ENCODE measurements at regions not wholly inside any gene's neighbourhood (a gene's known extent, or its start where the extent isn't known, plus 50 kb on each side); places are given as distances from the start of the nearest gene placed in this dataset.

GRCh38 chr6:139877828-139878405, 503.5 kb upstream of the CITED2 start:
- intact Hi-C loops (cut with micrococcal nuclease): no loop called here
- no peaks in the 10 kb centered on the region for H3K9me3 Mint-ChIP-seq
- no peak for DNase-seq (ENCODE audit: low spot score)
- no peak overlapping the region for H3K4me3 Mint-ChIP-seq
- H3K4me1 Mint-ChIP-seq (ENCODE audit: low read depth): peaks cover 6% of the 10 kb centered on the region
- no peaks in the 10 kb centered on the region for H3K36me3 Mint-ChIP-seq (ENCODE audit: low read depth)
- no peak overlapping the region for H3K27ac Mint-ChIP-seq
- H3K27me3 Mint-ChIP-seq (ENCODE audit: insufficient read depth): peaks cover 4% of the 10 kb centered on the region

DNA sequence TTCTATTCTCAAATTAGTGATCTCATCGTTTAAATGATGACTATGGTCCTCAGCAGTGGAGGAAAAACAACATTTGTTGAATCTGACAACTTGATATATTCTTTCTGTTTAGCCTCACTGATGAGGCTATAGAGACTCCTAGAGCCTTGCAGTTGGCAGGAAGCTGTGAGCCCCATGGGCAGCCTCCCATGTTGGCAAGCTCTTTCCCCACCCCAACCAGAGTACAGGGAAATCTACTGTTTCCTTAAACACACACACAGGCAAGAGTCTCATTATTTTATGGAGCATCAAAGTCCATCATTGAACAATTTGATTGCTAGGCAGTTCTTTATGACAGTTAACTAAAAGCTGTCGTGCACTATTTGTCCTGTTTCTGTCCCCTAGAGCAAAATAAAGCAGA, 498.2 kb upstream of the CITED2 start:
- Mint-ChIP-seq H3K9me3 (no peaks in the 10 kb centered on the region), H3K4me3 (no peak overlapping the region), H3K27me3 (ENCODE audit: insufficient read depth) (peaks cover 8% of the 10 kb centered on the region), H3K36me3 (ENCODE audit: low read depth) (no peaks in the 10 kb centered on the region), H3K4me1 (ENCODE audit: low read depth) (no peaks in the 10 kb centered on the region), H3K27ac (no peak overlapping the region)
- intact Hi-C loops (cut with micrococcal nuclease): no loop called here
- DNase-seq (ENCODE audit: low spot score): no peak

- Mint-ChIP-seq H3K4me1 (ENCODE audit: low read depth) (no peaks in the 10 kb centered on the region), H3K9me3 (no peaks in the 10 kb centered on the region), H3K36me3 (ENCODE audit: low read depth) (no peaks in the 10 kb centered on the region), H3K27me3 (ENCODE audit: insufficient read depth) (peaks cover 8% of the 10 kb centered on the region), H3K27ac (no peak overlapping the region), H3K4me3 (no peak overlapping the region)
- intact Hi-C loops (cut with micrococcal nuclease): no loop called here
- DNase-seq (ENCODE audit: low spot score): no peak
Measured at GRCh38 chr6:139871803-139872510, 497.5 kb upstream of the CITED2 start.

- intact Hi-C loops (cut with micrococcal nuclease): no loop called here
- Mint-ChIP-seq H3K27ac (no peak overlapping the region), H3K9me3 (no peaks in the 10 kb centered on the region), H3K4me1 (ENCODE audit: low read depth) (no peaks in the 10 kb centered on the region), H3K27me3 (ENCODE audit: insufficient read depth) (peaks cover 7% of the 10 kb centered on the region), H3K36me3 (ENCODE audit: low read depth) (no peaks in the 10 kb centered on the region), H3K4me3 (no peak overlapping the region)
- no peak for DNase-seq (ENCODE audit: low spot score)
Measured at GRCh38 chr6:139871165-139871710, 496.8 kb upstream of the CITED2 start.

- Mint-ChIP-seq H3K27ac (no peak overlapping the region), H3K36me3 (ENCODE audit: low read depth) (no peaks in the 10 kb centered on the region), H3K4me1 (ENCODE audit: low read depth) (no peaks in the 10 kb centered on the region), H3K27me3 (ENCODE audit: insufficient read depth) (peaks cover 4% of the 10 kb centered on the region), H3K9me3 (no peaks in the 10 kb centered on the region), H3K4me3 (no peak overlapping the region)
- DNase-seq (ENCODE audit: low spot score): no peak
- intact Hi-C loops (cut with micrococcal nuclease): no loop called here
Measured at GRCh38 chr6:139868576-139868975, 494.1 kb upstream of the CITED2 start.

GRCh38 chr6:139863964-139864363, 489.5 kb upstream of the CITED2 start:
- Mint-ChIP-seq H3K4me3 (no peak overlapping the region), H3K27me3 (ENCODE audit: insufficient read depth) (peaks cover 1% of the 10 kb centered on the region), H3K36me3 (ENCODE audit: low read depth) (no peaks in the 10 kb centered on the region), H3K9me3 (peaks cover 3% of the 10 kb centered on the region), H3K4me1 (ENCODE audit: low read depth) (no peaks in the 10 kb centered on the region), H3K27ac (no peak overlapping the region)
- intact Hi-C loops (cut with micrococcal nuclease): no loop called here
- no peak for DNase-seq (ENCODE audit: low spot score)

DNA sequence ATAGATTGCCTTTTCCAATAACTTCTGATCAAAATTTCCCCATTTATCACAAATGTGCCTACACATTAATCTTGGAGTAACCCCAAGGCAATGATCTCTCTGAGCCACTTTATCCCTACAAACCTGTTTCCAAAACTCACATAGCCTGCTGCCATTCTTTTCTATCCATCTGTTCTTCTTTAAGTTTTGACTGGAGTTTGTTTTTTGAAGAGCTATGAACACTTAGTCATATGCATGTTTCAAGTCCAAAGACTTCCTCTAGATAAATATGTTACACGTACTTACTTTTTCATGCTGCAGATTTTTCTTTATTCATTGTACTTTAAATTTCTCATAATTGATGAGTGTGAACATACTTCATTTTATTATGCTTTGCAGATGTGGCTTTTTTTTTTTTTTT, 488.9 kb upstream of the CITED2 start:
- peaks cover 1% of the 10 kb centered on the region for H3K27me3 Mint-ChIP-seq (ENCODE audit: insufficient read depth)
- no peak for DNase-seq (ENCODE audit: low spot score)
- H3K27ac Mint-ChIP-seq: no peak overlapping the region
- H3K4me1 Mint-ChIP-seq (ENCODE audit: low read depth): no peaks in the 10 kb centered on the region
- intact Hi-C loops (cut with micrococcal nuclease): no loop called here
- peaks cover 3% of the 10 kb centered on the region for H3K9me3 Mint-ChIP-seq
- no peaks in the 10 kb centered on the region for H3K36me3 Mint-ChIP-seq (ENCODE audit: low read depth)
- H3K4me3 Mint-ChIP-seq: no peak overlapping the region

- H3K4me3 Mint-ChIP-seq: no peak overlapping the region
- H3K27me3 Mint-ChIP-seq (ENCODE audit: insufficient read depth): peaks cover 1% of the 10 kb centered on the region
- DNase-seq (ENCODE audit: low spot score): no peak
- no peak overlapping the region for H3K27ac Mint-ChIP-seq
- H3K9me3 Mint-ChIP-seq: peaks cover 3% of the 10 kb centered on the region
- intact Hi-C loops (cut with micrococcal nuclease): no loop called here
- H3K4me1 Mint-ChIP-seq (ENCODE audit: low read depth): no peaks in the 10 kb centered on the region
- no peaks in the 10 kb centered on the region for H3K36me3 Mint-ChIP-seq (ENCODE audit: low read depth)
Measured at GRCh38 chr6:139862311-139862710, 487.9 kb upstream of the CITED2 start.

- intact Hi-C loops (cut with micrococcal nuclease): no loop called here
- H3K4me3 Mint-ChIP-seq: no peak overlapping the region
- H3K9me3 Mint-ChIP-seq: peaks cover 3% of the 10 kb centered on the region
- no peaks in the 10 kb centered on the region for H3K4me1 Mint-ChIP-seq (ENCODE audit: low read depth)
- no peak overlapping the region for H3K27ac Mint-ChIP-seq
- H3K36me3 Mint-ChIP-seq (ENCODE audit: low read depth): no peaks in the 10 kb centered on the region
- DNase-seq (ENCODE audit: low spot score): no peak
- H3K27me3 Mint-ChIP-seq (ENCODE audit: insufficient read depth): peaks cover 1% of the 10 kb centered on the region
Measured at GRCh38 chr6:139860203-139860602, 485.8 kb upstream of the CITED2 start.

- H3K9me3 Mint-ChIP-seq: peaks cover 3% of the 10 kb centered on the region
- no peaks in the 10 kb centered on the region for H3K4me1 Mint-ChIP-seq (ENCODE audit: low read depth)
- intact Hi-C loops (cut with micrococcal nuclease): no loop called here
- H3K27ac Mint-ChIP-seq: no peak overlapping the region
- no peak for DNase-seq (ENCODE audit: low spot score)
- peaks cover 1% of the 10 kb centered on the region for H3K27me3 Mint-ChIP-seq (ENCODE audit: insufficient read depth)
- H3K4me3 Mint-ChIP-seq: no peak overlapping the region
- H3K36me3 Mint-ChIP-seq (ENCODE audit: low read depth): no peaks in the 10 kb centered on the region
Measured at GRCh38 chr6:139858429-139858828, 484.0 kb upstream of the CITED2 start.

DNA sequence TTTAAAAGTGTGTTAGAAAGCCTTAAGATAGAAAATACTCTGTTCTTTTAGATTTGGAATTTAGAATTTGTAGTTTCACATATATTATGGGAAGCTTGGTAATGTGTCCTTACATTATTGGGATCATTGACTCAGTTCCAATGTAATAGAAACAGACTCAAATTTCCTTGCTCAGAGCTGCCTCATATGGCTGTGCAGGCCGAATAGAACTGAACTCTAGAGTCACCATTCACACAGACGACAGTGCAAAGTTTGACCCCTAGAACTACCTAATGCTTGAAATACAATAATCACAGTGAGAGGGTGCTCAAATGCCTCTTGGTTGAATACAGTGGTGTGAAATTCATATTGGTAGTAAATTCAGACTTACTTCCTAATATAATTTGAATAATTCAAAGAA, 482.7 kb upstream of the CITED2 start:
- Mint-ChIP-seq H3K4me1 (ENCODE audit: low read depth) (no peaks in the 10 kb centered on the region), H3K27me3 (ENCODE audit: insufficient read depth) (peaks cover 1% of the 10 kb centered on the region), H3K36me3 (ENCODE audit: low read depth) (no peaks in the 10 kb centered on the region), H3K4me3 (no peak overlapping the region), H3K27ac (no peak overlapping the region), H3K9me3 (peaks cover 3% of the 10 kb centered on the region)
- intact Hi-C loops (cut with micrococcal nuclease): no loop called here
- DNase-seq (ENCODE audit: low spot score): no peak

GRCh38 chr6:139856562-139856961, 482.1 kb upstream of the CITED2 start:
- Mint-ChIP-seq H3K27ac (no peak overlapping the region), H3K4me1 (ENCODE audit: low read depth) (no peaks in the 10 kb centered on the region), H3K9me3 (peaks cover 3% of the 10 kb centered on the region), H3K27me3 (ENCODE audit: insufficient read depth) (no peaks in the 10 kb centered on the region), H3K36me3 (ENCODE audit: low read depth) (no peaks in the 10 kb centered on the region), H3K4me3 (no peak overlapping the region)
- intact Hi-C loops (cut with micrococcal nuclease): no loop called here
- no peak for DNase-seq (ENCODE audit: low spot score)

DNA sequence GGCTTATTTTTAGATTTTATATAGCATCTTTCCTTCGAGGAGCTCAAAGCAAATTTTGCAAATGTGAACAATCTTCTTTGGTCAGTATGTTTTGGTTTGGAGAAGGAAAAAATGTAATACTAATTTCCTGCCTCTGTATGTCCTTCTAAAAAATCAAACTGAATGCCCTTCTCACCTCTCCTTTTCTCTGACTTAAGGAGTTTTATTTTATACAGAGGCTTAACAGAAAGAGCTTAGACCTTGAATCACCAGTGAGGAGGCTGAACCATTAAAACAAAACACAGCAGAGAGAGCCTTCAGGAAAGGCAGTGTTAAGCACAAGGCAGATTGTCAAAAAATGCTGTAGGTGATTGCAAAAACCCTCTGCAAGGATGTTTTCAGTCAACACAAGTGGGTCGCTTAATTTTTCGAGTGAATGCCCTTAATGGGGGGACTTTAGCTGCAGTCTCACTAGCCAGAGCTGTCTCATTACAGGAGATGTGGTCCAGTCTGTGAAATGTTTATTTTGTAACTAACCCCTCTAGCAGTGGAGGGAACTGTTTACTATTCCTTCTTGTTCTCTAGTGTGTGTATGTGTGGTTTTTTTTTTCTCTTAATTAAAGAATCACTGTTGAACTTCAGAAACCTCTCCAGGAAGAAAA, 481.3 kb upstream of the CITED2 start:
- no peak overlapping the region for H3K4me3 Mint-ChIP-seq
- no peaks in the 10 kb centered on the region for H3K36me3 Mint-ChIP-seq (ENCODE audit: low read depth)
- H3K27ac Mint-ChIP-seq: no peak overlapping the region
- peaks cover 3% of the 10 kb centered on the region for H3K9me3 Mint-ChIP-seq
- H3K27me3 Mint-ChIP-seq (ENCODE audit: insufficient read depth): no peaks in the 10 kb centered on the region
- intact Hi-C loops (cut with micrococcal nuclease): no loop called here
- no peaks in the 10 kb centered on the region for H3K4me1 Mint-ChIP-seq (ENCODE audit: low read depth)
- DNase-seq (ENCODE audit: low spot score): no peak

All from activated T-helper 1 cell treated with anti-CD3 and anti-CD28 coated beads, Interleukin-12 subunit alpha, Interleukin-12 subunit beta, Interleukin-2, Interleukin-4 antibody, amounts not matched to agents 30 ng/mL and 10 ng/mL and 1 ng/mL, durations not matched to agents 14 hours and 24 hours and 36 hours (primary cell).